Astrocyte of the spinal cord (primary cell): ENCODE measurements at regions not wholly inside any gene's neighbourhood (a gene's known extent, or its start where the extent isn't known, plus 50 kb on each side); places are given as distances from the start of the nearest gene placed in this dataset.
A peak's percentile ranks its signal among the peaks of the same experiment; 100 is the strongest.

ENCODE experiments used
- DNase-seq: peaks from one replicate; pipeline ENCODE4 v3.0.0; 2011; ENCODE audit warnings: low read depth, low spot score
- H3K4me3 ChIP-seq: 2 replicates; pipeline ENCODE4 v1.5.1; 2011; ENCODE audit warnings: low read depth, mild to moderate bottlenecking, low read length, moderate library complexity
- in situ Hi-C: cut with HindIII; loops from 2 replicates; pipeline ENCODE4 v1.10.0; 2017; ENCODE audit warnings: low sequenced_read_pairs
- TF ChIP-seq, protein P1 (sequence below): IDR thresholded peaks from 2 replicates; pipeline ENCODE4 v1.5.1; 2012; ENCODE audit warnings: low read depth, mild to moderate bottlenecking, low read length, inconsistent platforms

DNA sequence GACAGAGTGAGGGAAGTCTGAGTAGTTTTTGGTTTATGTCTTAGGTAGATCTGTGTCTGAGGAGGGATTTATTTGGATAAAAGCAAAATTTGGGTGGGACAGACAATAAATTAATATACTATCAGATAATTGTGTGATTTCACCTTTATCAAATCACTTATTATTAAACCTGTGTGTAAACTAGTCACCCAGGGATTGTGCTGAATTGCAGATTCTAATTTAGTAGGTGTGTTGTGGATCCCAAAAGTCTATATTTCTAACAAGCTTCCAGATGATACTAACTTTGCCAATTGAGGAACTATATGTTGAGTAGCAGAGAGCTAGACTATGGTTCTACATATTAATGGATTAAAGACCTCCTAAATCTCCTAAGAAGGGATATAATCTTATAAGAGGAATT is 978.5 kb upstream of the FBXO33 start:
- TF ChIP-seq, protein P1, sequence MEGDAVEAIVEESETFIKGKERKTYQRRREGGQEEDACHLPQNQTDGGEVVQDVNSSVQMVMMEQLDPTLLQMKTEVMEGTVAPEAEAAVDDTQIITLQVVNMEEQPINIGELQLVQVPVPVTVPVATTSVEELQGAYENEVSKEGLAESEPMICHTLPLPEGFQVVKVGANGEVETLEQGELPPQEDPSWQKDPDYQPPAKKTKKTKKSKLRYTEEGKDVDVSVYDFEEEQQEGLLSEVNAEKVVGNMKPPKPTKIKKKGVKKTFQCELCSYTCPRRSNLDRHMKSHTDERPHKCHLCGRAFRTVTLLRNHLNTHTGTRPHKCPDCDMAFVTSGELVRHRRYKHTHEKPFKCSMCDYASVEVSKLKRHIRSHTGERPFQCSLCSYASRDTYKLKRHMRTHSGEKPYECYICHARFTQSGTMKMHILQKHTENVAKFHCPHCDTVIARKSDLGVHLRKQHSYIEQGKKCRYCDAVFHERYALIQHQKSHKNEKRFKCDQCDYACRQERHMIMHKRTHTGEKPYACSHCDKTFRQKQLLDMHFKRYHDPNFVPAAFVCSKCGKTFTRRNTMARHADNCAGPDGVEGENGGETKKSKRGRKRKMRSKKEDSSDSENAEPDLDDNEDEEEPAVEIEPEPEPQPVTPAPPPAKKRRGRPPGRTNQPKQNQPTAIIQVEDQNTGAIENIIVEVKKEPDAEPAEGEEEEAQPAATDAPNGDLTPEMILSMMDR: no peak
- H3K4me3 ChIP-seq: no peak overlapping the region
- no peak for DNase-seq
- in situ Hi-C loops: no loop called here

DNA sequence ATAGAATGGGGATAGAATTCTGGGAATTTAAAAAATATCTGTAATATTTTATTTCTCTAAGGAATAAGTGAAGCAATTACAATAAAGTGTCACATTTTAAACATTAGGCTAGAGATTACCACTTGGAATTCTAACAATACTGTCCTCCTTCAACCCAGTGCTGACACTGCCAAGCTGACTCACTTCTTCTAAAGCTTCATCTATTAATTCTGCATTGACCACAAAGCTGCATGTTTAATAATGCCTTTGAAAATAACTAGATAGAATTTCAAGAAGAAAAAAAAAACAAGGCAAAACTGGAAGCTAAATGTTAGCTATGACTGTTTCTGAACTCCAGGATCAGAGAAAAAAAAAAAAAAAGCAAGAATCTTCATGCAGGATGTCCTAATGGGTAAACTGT is 970.7 kb upstream of the FBXO33 start:
- DNase-seq: peak; percentile 25
- TF ChIP-seq, protein P1: no peak
- in situ Hi-C loops: no loop called here
- H3K4me3 ChIP-seq: no peak overlapping the region

DNA sequence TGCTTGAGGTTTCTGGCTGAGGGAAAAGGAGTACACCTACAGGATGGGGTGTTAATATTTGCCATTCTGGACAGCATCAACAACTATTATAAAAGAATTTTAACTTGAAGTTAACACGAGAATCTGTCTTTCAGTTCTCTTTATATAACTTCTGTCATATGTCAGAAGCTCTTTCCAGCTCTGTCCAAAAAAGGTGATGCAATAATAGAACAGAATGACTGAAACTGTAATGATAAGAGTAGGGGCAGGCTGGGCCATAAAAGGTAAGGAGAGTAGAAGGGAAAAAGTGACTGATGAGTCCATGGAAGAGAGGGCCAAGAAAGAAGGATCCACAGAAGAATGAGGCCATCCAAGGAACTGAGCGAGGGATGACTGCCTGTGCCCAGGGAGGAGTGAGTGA is 966.7 kb upstream of the FBXO33 start:
- no peak overlapping the region for H3K4me3 ChIP-seq
- DNase-seq: no peak
- in situ Hi-C loops: no loop called here
- TF ChIP-seq, protein P1: no peak

DNA sequence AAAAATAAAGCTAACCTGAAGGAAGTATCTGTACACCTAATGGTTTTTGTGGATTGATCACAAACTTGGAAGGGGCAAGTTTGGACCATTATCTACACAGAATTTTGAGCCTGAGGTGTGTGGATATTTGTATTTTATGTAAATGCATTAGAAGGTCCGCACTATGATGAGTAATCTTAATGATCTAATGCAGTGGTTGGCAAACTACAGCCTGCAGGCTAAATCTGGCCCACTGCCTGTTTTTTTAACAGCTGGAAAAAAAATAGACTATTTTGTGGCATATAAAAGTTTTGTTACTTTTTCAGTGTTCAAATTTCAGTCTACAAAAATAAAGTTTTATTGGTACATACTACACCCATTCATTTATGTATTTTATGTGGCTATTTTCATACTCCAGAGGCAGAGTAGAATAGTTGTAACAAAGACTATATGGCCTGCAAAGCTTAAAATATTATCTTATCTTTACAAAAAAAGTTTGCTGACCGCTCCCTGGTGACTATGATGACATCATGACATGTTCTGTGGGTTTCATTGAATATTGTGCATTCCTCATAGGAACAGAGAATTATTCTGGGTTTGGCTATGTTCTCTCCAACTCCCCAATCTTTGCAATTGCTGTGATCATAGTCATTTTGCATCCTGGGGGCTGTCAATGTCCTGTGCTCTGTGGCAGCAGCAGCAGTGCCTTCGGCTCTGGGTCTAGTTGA is 962.6 kb upstream of the FBXO33 start:
- in situ Hi-C loops: no loop called here
- DNase-seq: peak; percentile 63
- H3K4me3 ChIP-seq: no peak overlapping the region
- TF ChIP-seq, protein P1: no peak

DNA sequence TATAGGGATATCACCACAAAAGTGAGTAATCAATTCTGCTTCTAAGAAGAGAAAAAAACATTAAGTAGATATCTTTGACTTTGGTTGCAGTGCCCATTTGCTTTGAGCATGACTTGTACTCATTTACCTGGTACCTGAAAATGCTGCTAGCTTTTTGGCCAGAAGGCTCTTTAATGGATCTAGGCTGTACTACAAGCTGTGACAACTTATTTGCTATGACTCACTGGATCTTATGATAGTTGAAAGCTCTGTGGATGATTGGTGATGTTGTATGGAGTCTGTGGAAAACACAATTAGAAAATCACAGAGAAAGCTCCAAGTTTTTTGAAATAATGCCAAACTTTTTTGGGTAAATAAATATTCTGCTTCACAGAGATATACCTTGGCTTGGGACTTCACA is 960.9 kb upstream of the FBXO33 start:
- DNase-seq: no peak
- H3K4me3 ChIP-seq: no peak overlapping the region
- TF ChIP-seq, protein P1: no peak
- in situ Hi-C loops: no loop called here

DNA sequence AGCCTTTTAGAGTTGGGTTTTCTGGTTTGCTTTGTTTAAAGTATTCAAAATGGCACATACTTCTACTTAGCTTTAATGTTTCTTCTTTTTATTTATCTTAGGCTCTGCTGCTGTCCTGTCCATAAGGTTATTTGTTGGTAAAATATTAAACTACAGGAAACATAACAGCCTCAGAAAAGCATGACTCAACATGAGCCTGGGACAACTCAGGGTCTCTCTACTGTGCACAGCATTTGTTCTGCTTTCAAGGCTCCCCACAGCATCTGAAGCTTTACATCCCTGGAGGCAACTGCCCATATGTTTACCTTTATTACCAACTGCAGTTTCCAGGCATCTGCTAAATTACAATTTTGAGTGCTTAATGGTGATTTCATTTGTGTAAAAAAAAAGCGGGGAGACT is 954.2 kb upstream of the FBXO33 start:
- DNase-seq: no peak
- H3K4me3 ChIP-seq: no peak overlapping the region
- TF ChIP-seq, protein P1: no peak
- in situ Hi-C loops: no loop called here
